Upper lobe of left lung (tissue), 6 donors: ENCODE measurements at regions not wholly inside any gene's neighbourhood (a gene's known extent, or its start where the extent isn't known, plus 50 kb on each side); places are given as distances from the start of the nearest gene placed in this dataset.

Experiments
- ATAC-seq, 2 donors: fragments of 200-7000 bp; cut with Tn5 transposase; one replicate each; pipeline ENCODE4 v1.9.1; 2022; ENCODE audit warnings: mild to moderate bottlenecking in 2 of 2, moderate library complexity in 2 of 2; ENCODE audit not compliant: low FRiP score in 2 of 2
- DNase-seq, 2 donors: peaks; one replicate each; pipeline ENCODE4 v3.0.0-alpha.2; 2019 to 2020
- H3K27ac ChIP-seq, 4 donors: fragments of 200-600 bp; sonication (generic); one replicate each; pipeline ENCODE4 v1.5.1; 2016 to 2019
- H3K27me3 ChIP-seq, 4 donors: fragments of 200-600 bp; sonication (generic); one replicate each; pipeline ENCODE4 v1.5.1; 2017 to 2019
- H3K36me3 ChIP-seq, 4 donors: fragments of 200-600 bp; sonication (generic); one replicate each; pipeline ENCODE4 v1.5.1; 2016 to 2019
- H3K4me1 ChIP-seq, 4 donors: fragments of 200-600 bp; sonication (generic); one replicate each; pipeline ENCODE4 v1.5.1; 2018 to 2019
- H3K4me3 ChIP-seq, 4 donors: fragments of 200-600 bp; sonication (generic); one replicate each; pipeline ENCODE4 v1.5.1; 2017 to 2019; ENCODE audit warnings: mild to moderate bottlenecking in 2 of 4, moderate library complexity in 1 of 4
- H3K9me3 ChIP-seq, 4 donors: fragments of 200-600 bp; sonication (generic); one replicate each; pipeline ENCODE4 v1.5.1; 2018 to 2019
- EP300 ChIP-seq, 4 donors: sonication (generic); formaldehyde crosslinking; IDR thresholded peaks; one replicate each; pipeline ENCODE4 v1.5.1; 2017; ENCODE audit warnings: antibody characterized with exemption in 4 of 4, control low read depth in 2 of 4
- POLR2A ChIP-seq, 4 donors: fragments of 450-650 bp; IDR thresholded peaks; one replicate each; pipeline ENCODE4 v1.5.1; 2016 to 2017; ENCODE audit warnings: antibody characterized with exemption in 4 of 4, mild to moderate bottlenecking in 2 of 4
- POLR2AphosphoS5 ChIP-seq, 2 donors: sonication (generic); formaldehyde crosslinking; IDR thresholded peaks; one replicate each; pipeline ENCODE4 v1.5.1; 2017; ENCODE audit warnings: antibody characterized with exemption in 2 of 2
- WGBS, 2 donors: methylation state at CpG; one replicate each; pipeline ENCODE4 v1.1.5; 2017 to 2018; 5-methylcytosine and 5-hydroxymethylcytosine counted together
- TF ChIP-seq, protein P1 (sequence below), 6 experiments: fragments of 450-650 bp in 4 of 6; fragments of 200-600 bp in 2 of 6; sonication (generic) in 2 of 6; IDR thresholded peaks; one replicate each; pipeline ENCODE4 v1.5.1; 2016 to 2019; ENCODE audit warnings: antibody characterized with exemption in 6 of 6
- donor health status: DM: no; HTN: no; CAD: no; lungs with moderate emphysema.
- donor health status: DM: no; HTN: yes; CAD: no; lungs with severe emphysema.

DNA sequence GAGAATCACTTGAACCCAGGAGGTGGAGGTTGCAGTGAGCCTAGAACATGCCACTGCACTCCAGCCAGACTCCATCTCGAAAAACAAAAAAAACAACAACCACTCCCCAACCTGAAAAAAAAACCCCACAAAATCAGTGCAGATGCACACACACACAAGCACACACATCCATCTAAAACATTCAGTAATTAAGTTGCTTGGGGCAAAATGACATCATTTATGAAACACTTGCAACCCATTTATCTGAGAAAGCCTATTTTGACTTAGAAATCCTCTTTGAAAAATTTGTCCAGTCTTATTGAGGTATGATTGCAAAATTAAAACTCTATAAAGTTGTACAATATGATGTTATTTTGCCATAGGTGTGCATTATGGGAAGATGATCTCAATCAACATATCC lies 525.5 kb upstream of the AMELY start:
- H3K4me3 ChIP-seq: no peak overlapping the region
- no peaks in the 10 kb centered on the region for H3K27me3 ChIP-seq
- H3K36me3 ChIP-seq: no peaks in the 10 kb centered on the region
- ATAC-seq (no peak), DNase-seq (no peak)
- 78% methylated on average over 1 of the region's 1 CpG; no CpG with 5 or more reads in 1 of the 2 donors for WGBS, 2 donors
- no peaks in the 10 kb centered on the region for H3K9me3 ChIP-seq
- H3K27ac ChIP-seq: no peak overlapping the region
- no peaks in the 10 kb centered on the region for H3K4me1 ChIP-seq
- TF ChIP-seq EP300 (IDR thresholded peaks at IDR 0.05): no peak
- TF ChIP-seq, protein P1, sequence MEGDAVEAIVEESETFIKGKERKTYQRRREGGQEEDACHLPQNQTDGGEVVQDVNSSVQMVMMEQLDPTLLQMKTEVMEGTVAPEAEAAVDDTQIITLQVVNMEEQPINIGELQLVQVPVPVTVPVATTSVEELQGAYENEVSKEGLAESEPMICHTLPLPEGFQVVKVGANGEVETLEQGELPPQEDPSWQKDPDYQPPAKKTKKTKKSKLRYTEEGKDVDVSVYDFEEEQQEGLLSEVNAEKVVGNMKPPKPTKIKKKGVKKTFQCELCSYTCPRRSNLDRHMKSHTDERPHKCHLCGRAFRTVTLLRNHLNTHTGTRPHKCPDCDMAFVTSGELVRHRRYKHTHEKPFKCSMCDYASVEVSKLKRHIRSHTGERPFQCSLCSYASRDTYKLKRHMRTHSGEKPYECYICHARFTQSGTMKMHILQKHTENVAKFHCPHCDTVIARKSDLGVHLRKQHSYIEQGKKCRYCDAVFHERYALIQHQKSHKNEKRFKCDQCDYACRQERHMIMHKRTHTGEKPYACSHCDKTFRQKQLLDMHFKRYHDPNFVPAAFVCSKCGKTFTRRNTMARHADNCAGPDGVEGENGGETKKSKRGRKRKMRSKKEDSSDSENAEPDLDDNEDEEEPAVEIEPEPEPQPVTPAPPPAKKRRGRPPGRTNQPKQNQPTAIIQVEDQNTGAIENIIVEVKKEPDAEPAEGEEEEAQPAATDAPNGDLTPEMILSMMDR (IDR thresholded peaks at IDR 0.05): no peak
- TF ChIP-seq POLR2AphosphoS5 (IDR thresholded peaks at IDR 0.05): no peak
- no peak for TF ChIP-seq POLR2A (IDR thresholded peaks at IDR 0.05)

DNA sequence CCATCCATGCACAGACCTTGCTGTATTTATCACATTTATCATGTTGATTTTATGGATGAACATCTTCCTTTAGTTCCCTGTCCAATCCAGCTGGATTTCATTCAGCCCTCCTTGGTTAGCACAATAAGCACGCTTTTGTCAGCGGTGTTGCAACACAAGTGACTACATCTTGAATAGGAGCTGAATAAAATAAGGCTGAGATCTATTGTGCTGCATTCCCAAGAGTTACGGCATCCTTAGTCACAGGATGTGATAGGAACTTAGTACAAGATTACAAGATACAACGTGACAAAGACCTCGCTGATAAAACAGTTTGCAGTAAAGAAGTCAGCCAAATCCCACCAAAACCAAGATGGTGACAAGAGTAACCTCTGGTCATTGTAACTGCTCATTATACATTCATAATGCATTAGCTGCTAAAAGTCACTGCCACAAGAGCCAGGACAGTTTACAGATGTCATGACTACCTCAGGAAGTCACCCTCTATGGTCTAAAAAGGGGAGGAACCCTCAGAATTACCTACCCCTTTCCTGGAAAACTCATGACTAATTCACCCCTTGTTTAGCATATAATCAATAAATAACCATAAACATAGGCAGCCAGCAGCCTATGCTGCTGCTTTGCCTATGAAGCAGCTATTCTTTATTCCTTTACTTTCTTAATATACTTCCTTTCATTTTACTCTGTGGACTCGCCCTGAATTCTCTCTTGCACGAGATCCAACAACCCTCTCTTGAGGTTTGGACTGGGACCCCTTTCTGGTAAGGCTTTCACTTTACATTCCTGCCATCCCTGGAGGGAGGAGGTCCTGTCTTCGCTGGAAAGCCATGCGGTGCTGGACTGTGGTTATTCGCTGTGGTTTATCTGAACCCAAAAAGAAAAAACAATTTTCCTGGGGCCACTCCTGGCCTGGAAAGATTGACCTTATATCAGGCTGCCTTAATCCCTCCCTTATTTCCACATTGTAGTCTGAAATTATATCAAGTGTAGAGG lies 522.6 kb upstream of the AMELY start:
- Histone ChIP-seq H3K36me3 (no peaks in the 10 kb centered on the region), H3K27me3 (no peaks in the 10 kb centered on the region), H3K4me1 (no peaks in the 10 kb centered on the region), H3K27ac (no peak overlapping the region), H3K9me3 (no peaks in the 10 kb centered on the region), H3K4me3 (no peak overlapping the region)
- WGBS, 2 donors: 85% methylated on average over 10 of the region's 10 CpGs; no CpG with 5 or more reads in 1 of the 2 donors
- TF ChIP-seq POLR2A (IDR thresholded peaks at IDR 0.05) (no peak), POLR2AphosphoS5 (IDR thresholded peaks at IDR 0.05) (no peak), EP300 (IDR thresholded peaks at IDR 0.05) (no peak)
- TF ChIP-seq, protein P1 (IDR thresholded peaks at IDR 0.05): no peak
- peak in 1 of 2 donors; percentile 68 for ATAC-seq
- no peak for DNase-seq

- H3K4me3 ChIP-seq: no peak overlapping the region
- WGBS, 2 donors: 80% methylated on average over 3 of the region's 3 CpGs; no CpG with 5 or more reads in 1 of the 2 donors
- H3K4me1 ChIP-seq: no peaks in the 10 kb centered on the region
- ATAC-seq (peak in 1 of 2 donors; percentile 56), DNase-seq (no peak)
- no peak overlapping the region for H3K27ac ChIP-seq
- no peaks in the 10 kb centered on the region for H3K36me3 ChIP-seq
- TF ChIP-seq EP300 (IDR thresholded peaks at IDR 0.05) (no peak), POLR2AphosphoS5 (IDR thresholded peaks at IDR 0.05) (no peak), POLR2A (IDR thresholded peaks at IDR 0.05) (no peak)
- TF ChIP-seq, protein P1 (IDR thresholded peaks at IDR 0.05): no peak
- H3K9me3 ChIP-seq: no peaks in the 10 kb centered on the region
- H3K27me3 ChIP-seq: no peaks in the 10 kb centered on the region
These were observed 507.6 kb upstream of the AMELY start for GRCh38 chrY:7419165-7419564.

- Histone ChIP-seq H3K4me3 (no peak overlapping the region), H3K4me1 (no peaks in the 10 kb centered on the region), H3K27ac (no peak overlapping the region), H3K27me3 (no peaks in the 10 kb centered on the region), H3K36me3 (no peaks in the 10 kb centered on the region), H3K9me3 (no peaks in the 10 kb centered on the region)
- no peak for ATAC-seq
- WGBS, 2 donors: 93% methylated on average over 16 of the region's 16 CpGs; no CpG with 5 or more reads in 1 of the 2 donors
- DNase-seq: no peak
- TF ChIP-seq POLR2A (IDR thresholded peaks at IDR 0.05) (no peak), POLR2AphosphoS5 (IDR thresholded peaks at IDR 0.05) (no peak), EP300 (IDR thresholded peaks at IDR 0.05) (no peak)
- TF ChIP-seq, protein P1 (IDR thresholded peaks at IDR 0.05): no peak
These were observed 506.4 kb upstream of the AMELY start for GRCh38 chrY:7417946-7418345.
